SHP77 (cell line): ENCODE measurements at regions not wholly inside any gene's neighbourhood (a gene's known extent, or its start where the extent isn't known, plus 50 kb on each side); places are given as distances from the start of the nearest gene placed in this dataset.
"Not testable (repeated sequence)": the region's sequence is repeated elsewhere in the genome, so short reads cannot be mapped to it uniquely, and the experiment has no call there.

Source experiments
- DNase-seq, 2 experiments: peaks; one replicate each; lab custom pipeline; 2025; lab: John Stamatoyannopoulos, UW

DNA sequence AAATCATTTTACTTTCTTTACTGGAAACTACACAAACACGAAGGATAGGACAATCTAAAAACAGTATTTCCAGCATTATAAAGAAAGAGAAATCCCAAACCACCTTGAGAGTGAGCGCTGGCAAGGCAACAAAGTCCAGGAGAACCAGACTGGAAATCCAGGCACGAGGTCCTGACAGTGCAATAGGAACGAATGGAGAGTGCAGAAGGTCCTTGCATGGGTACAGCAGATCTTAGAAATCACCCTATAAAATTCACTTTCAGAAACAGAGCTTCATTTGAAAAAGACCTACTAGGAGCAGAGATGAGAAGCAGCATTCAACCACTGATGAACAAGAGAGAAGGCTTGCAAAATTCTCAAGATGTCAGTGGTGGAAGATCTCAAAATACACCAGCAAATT is 133.7 kb upstream of the ST8SIA4 start:
- no peak for DNase-seq

DNA sequence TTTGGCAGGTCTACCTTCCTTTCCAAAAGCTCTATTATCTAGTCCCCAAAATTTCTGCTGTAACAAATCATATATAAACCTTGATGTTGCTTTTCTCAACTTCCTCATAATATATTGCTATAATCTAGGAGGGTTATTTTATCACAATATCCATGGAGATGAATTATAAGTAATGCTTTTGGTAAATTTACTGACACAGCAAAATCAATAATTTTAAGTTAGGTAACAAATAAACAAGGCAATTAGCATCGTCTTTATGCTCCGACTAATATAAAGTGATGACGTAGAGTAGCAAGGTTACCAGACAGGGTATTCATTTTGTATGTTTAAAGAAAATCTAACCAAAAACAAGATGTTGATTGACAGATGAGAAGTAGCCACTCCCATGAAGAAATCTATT is 132.3 kb upstream of the ST8SIA4 start:
- DNase-seq, result no peak

DNA sequence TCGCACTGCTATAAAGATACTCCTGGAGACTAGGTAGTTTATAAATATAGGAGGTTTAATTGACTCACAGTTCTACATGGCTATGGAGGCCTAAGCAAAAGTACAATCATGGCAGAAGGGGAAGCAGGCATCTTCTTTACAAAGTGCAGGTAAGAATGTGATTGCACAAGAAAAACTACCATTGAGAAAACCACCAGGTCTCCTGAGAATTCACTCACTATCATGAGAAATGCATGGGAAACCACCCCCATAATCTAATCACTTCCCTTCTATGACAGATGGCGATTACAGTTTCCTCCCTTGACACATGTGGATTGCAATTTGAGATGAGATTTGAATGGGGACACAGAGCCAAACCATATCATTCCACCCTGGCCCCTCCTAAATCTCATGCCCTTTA is 121.2 kb upstream of the ST8SIA4 start:
- DNase-seq, result no peak

DNA sequence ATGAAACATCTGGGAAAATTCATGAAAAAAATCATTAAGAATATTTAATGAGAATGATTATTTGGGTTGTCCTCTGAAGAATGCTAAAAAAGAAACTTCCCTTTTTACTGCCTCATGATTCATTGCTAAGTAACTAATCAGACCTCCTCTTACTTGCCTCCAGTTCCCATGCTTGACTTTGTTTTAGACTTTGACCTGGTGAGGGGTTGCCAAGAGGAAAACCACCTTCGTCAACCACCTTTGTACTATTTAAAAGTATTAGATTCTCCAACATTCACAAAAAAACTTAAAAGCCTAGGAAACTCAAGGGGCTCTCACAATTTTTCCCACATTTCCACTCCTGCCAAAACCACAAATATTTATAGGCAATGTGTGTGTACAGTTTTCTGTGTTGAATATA is 115.2 kb upstream of the ST8SIA4 start:
- DNase-seq, result no peak

DNA sequence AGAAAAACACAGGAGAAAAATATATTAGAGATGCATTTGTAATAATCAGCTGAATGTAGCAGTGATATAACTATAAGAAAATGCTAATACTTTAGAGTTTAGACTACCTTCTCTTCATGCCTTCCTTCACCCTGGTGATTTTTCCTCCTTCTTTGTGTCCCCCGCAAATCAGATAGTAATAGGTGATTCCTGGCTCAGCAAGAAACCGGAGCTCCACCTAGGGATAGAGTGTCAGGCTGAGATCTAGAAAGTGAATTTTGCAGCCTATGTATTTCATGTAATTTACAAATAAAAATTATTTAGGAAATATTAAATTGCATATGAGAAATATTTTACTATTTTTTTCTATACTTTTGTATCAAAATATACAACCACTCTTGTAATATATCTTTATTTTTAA is 109.8 kb upstream of the ST8SIA4 start:
- DNase-seq, result no peak

DNA sequence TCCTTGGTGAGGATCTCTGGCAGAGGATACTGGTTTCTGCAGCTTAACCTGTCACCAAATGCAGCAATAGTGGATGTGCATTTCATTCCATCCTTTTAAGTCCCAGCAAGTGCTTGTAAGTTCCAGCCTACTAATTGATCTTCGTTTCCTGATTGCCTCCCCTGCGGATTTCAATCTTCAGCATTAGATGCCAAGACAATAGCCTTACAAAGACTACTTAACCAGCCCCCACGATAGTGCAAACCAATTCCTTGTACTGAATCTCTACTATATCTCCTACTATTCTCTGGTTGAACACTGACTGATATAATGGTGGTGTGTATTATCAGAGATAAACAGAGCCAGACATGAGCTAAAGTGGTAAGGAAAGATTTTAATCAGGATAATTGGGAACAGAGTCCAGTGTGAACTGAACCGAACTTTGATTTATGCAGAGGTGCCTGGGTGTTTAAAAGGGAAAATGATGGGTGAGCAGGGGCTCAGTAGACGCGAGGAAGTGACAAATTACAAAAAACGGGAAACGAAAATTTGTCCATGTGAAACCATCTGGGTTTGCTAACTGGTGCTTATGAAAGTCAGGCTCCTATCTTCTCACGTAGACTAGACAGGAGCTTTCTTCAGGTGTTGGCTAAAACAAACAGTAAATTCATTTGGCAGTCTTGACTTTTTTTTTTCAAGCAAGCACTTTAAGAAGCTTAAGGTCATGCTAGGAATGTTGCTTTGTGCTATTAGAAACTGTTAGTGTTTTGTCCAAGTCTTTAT is 106.9 kb upstream of the ST8SIA4 start:
- DNase-seq, result no peak

DNA sequence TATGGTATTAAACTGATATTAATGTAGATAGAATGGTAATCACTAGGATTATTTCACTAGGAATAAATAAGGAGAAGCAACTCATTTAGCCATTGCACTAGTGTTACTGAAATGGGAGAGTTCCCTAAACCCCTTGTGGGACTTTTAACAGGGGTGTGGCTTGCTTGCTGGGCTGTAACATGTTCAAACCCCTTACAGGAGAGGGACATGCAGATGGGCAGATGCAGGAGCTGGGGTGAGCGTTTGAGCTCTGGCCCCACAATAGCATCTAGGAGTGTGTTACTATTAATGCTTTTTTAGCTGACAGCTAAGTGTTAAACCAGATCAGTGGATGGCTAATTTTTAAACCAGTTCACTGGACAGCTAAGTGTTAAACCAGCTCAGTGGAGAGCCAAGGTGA is 89.3 kb upstream of the ST8SIA4 start:
- no peak for DNase-seq

DNA sequence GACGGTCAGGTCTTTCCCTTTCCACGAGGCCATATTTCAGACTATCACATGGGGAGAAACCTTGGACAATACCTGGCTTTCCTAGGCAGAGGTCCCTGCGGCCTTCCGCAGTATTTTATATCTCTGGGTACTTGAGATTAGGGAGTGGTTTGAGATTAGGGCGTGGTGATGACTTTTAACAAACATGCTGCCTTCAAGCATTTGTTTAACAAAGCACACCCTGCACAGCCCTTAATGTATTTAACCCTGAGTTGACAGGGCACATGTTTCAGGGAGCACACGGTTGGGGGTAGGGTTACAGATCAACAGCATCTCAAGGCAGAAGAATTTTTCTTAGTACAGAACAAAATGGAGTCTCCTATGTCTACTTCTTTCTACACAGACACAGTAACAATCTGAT is 80.5 kb upstream of the ST8SIA4 start:
- not testable (repeated sequence) for DNase-seq

DNA sequence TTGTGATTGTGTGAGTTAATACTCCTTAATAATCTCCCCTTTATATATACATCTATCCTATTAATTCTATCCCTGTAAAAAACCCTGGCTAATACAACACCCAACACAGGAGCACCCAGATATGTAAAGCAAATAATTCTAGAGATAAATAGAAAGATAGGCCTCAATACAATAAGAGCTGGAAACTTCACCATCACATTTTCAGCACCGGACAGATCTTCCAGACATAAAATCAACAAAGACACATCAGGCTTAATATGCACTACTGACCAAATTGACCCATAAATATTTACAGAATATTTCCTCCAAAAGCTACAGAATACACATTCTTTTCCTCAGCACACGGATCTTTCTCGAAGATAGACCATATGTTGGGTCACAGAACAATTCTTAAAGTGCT is 71.0 kb upstream of the ST8SIA4 start:
- DNase-seq, result no peak

DNA sequence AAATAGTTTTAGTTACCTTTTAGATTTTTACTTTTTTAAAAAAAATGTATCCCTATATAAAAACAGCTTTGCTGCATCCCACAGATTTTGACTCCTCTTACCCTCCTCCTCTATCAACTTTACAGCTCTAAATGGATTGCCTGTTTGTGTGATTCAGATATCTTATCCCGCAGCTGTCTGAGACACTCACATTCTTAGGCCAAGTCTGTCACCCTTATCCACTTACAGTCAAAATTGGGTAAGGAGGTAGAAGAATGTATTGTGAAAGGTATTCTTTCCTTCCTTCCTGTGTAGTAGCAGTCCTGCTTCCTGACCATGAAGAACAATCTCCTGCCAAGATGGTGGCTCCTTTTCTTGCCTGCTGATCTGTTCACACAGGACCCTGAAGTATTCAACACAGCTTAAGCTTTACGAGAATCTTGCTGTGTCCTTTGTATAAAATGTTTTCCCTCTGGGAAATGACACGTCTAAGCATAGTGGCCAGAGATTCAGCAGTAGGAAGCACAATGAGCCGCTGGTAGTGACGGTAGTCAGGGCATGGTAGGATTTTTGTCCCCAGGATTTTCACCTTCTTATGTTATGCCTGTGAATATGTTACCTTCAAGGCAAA is 67.7 kb upstream of the ST8SIA4 start:
- DNase-seq, result no peak

DNA sequence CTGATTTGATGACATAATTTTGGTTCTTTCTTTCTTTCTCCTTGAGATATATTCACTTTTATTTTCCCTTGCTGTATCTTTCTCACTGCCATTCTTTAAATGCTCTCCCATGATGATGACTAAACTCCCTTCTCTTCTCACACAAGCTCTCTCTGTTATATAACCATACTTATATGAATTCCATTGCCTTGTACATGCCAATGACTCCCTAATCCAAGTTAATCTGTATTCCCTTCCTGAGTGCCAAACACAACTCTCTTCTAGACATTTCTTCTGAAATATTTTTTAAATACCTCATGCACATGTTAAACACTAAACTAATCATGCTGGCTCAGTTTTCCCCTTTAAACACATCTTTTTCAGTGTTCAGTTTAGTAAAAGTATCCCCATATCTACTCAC is 62.2 kb upstream of the ST8SIA4 start:
- no peak for DNase-seq
